Endothelial cell of umbilical vein (primary cell): ENCODE measurements at regions not wholly inside any gene's neighbourhood (a gene's known extent, or its start where the extent isn't known, plus 50 kb on each side); places are given as distances from the start of the nearest gene placed in this dataset.

Experiments
- BruUV-seq: library from RNA; stranded (reverse); fragments of 400-500 nt; replicated peaks from 2 replicates; lab custom pipeline; 2021; lab: Mats Ljungman, UMichigan
- CTCF ChIA-PET: fragments of 300-600, 350-600 bp; sonication (Branson Sonifier 250); formaldehyde crosslinking; loops from one replicate; lab custom pipeline; 2021; ENCODE audit warnings: antibody characterized with exemption, inconsistent platforms; lab: Charles Lee
- POLR2A ChIA-PET: fragments of 300-600, 350-600 bp; sonication (Branson Sonifier 250); formaldehyde crosslinking; loops from one replicate; lab custom pipeline; 2021; ENCODE audit warnings: antibody characterized with exemption, inconsistent platforms; lab: Charles Lee
- DNase-seq: peaks from one replicate; pipeline ENCODE4 v3.0.0-alpha.2; 2011; ENCODE audit warnings: low read depth, low spot score
- FAIRE-seq: peaks from 2 replicates; lab custom pipeline; 2011; peaks lifted over from hg19 to GRCh38; lab: Jason Lieb, UNC
- H2AFZ ChIP-seq: 2 replicates; pipeline ENCODE4 v1.6.0; 2012; ENCODE audit warnings: low read depth, low read length, control low read depth, inconsistent platforms
- H3K27ac ChIP-seq: 2 replicates; pipeline ENCODE4 v1.5.1; 2011; ENCODE audit warnings: low read depth, mild to moderate bottlenecking, control low read depth, low read length, moderate library complexity; ENCODE audit not compliant: insufficient read depth
- H3K27me3 ChIP-seq, 2 experiments: 2 replicates each; pipeline versions ENCODE4 v1.6.0 to v1.6.1; 2011; ENCODE audit warnings: low read length in 2 of 2, mixed read lengths in 1 of 2; ENCODE audit not compliant: control insufficient read depth in 2 of 2, insufficient read depth in 2 of 2
- H3K36me3 ChIP-seq, 2 experiments: 2 replicates in 1 of 2; 3 replicates in 1 of 2; pipeline ENCODE4 v1.5.1; 2011; ENCODE audit warnings: low read length in 2 of 2, mild to moderate bottlenecking in 1 of 2, moderate library complexity in 1 of 2; ENCODE audit not compliant: control insufficient read depth in 2 of 2, insufficient read depth in 2 of 2; ENCODE audit errors: extremely low read depth in 1 of 2
- H3K4me1 ChIP-seq: 3 replicates; pipeline ENCODE4 v1.5.1; 2011; ENCODE audit warnings: mild to moderate bottlenecking, low read length; ENCODE audit not compliant: control insufficient read depth, insufficient read depth; ENCODE audit errors: extremely low read depth
- H3K4me2 ChIP-seq: 2 replicates; pipeline ENCODE4 v1.6.1; 2011; ENCODE audit warnings: low read length, control low read depth, mixed read lengths; ENCODE audit not compliant: insufficient read depth
- H3K4me3 ChIP-seq, 3 experiments: fragments of 200-600 bp in 1 of 3; sonication (generic), shearing (Covaris generic) in 1 of 3; replicated peaks in 1 of 3; 2 replicates each; pipeline ENCODE4 v1.5.1; 2011 to 2016; ENCODE audit warnings: control low read depth in 3 of 3, low read length in 3 of 3, mild to moderate bottlenecking in 2 of 3, inconsistent platforms in 1 of 3, low read depth in 1 of 3, moderate library complexity in 1 of 3; ENCODE audit not compliant: insufficient read depth in 1 of 3
- H3K79me2 ChIP-seq: 2 replicates; pipeline ENCODE4 v1.6.0; 2012; ENCODE audit warnings: low read length, inconsistent platforms; ENCODE audit not compliant: control insufficient read depth, insufficient read depth
- H3K9ac ChIP-seq: replicated peaks from 2 replicates; pipeline ENCODE3; 2011; ENCODE audit warnings: low read length, control low read depth; ENCODE audit not compliant: insufficient read depth; ENCODE audit errors: extremely low read depth
- H3K9me1 ChIP-seq: replicated peaks from 3 replicates; pipeline ENCODE4 v1.6.0; 2011; ENCODE audit warnings: mild to moderate bottlenecking, low read length; ENCODE audit not compliant: control insufficient read depth, insufficient read depth; ENCODE audit errors: extremely low read depth
- H3K9me3 ChIP-seq: replicated peaks from 2 replicates; pipeline ENCODE4 v1.5.1; 2012; ENCODE audit warnings: low read length, inconsistent platforms; ENCODE audit not compliant: control insufficient read depth, insufficient read depth
- H4K20me1 ChIP-seq: replicated peaks from 2 replicates; pipeline ENCODE3; 2011; ENCODE audit warnings: mild to moderate bottlenecking, low read length; ENCODE audit not compliant: control insufficient read depth, insufficient read depth; ENCODE audit errors: extremely low read depth
- EZH2 ChIP-seq: IDR thresholded peaks from 2 replicates; pipeline ENCODE4 v1.6.1; 2012; ENCODE audit warnings: borderline replicate concordance, low read depth, mild to moderate bottlenecking, moderate library complexity, low read length, inconsistent platforms; ENCODE audit not compliant: severe bottlenecking
- FOS ChIP-seq: IDR thresholded peaks from 2 replicates; pipeline ENCODE4 v1.6.1; 2011; ENCODE audit warnings: mild to moderate bottlenecking, low read length, moderate library complexity, borderline replicate concordance; ENCODE audit not compliant: insufficient read depth
- GATA2 ChIP-seq: IDR thresholded peaks from 2 replicates; pipeline ENCODE4 v1.7.0; 2011; ENCODE audit warnings: low read depth, mild to moderate bottlenecking, moderate library complexity, mixed read lengths, low read length; ENCODE audit not compliant: insufficient read length, insufficient read depth
- JUN ChIP-seq: IDR thresholded peaks from 2 replicates; pipeline ENCODE4 v1.6.1; 2011; ENCODE audit warnings: borderline replicate concordance, low read depth; ENCODE audit not compliant: insufficient read length, insufficient read depth
- MYC ChIP-seq: IDR thresholded peaks from one replicate; pipeline ENCODE4 v1.6.1; 2011; ENCODE audit warnings: mild to moderate bottlenecking, low read depth, low read length
- POLR2A ChIP-seq: IDR thresholded peaks from 2 replicates; pipeline ENCODE4 v1.6.1; 2012; ENCODE audit warnings: low read depth, mild to moderate bottlenecking, control low read depth, low read length
- POLR2AphosphoS5 ChIP-seq: IDR thresholded peaks from 2 replicates; pipeline ENCODE4 v1.6.1; 2012; ENCODE audit warnings: low read depth, mild to moderate bottlenecking, control low read depth, low read length, moderate library complexity; ENCODE audit not compliant: insufficient read depth
- dilution Hi-C: fragments of 300-500 bp; cut with MboI; formaldehyde crosslinking; loops from one replicate; pipeline ENCODE4 v1.15.0; 2019; ENCODE audit warnings: low sequenced_read_pairs; ENCODE audit not compliant: extremely low pct_ligation_motif_present
- intact Hi-C: fragments of 100-400 bp; cut with micrococcal nuclease; formaldehyde crosslinking; loops from one replicate; pipeline ENCODE4 v1.10.0; 2022
- TF ChIP-seq, protein P1 (sequence below), 2 donors: IDR thresholded peaks; 1 replicate in 1 of 2; 2 replicates in 1 of 2; pipeline ENCODE4 v1.5.1; 2011; ENCODE audit warnings: low read length in 2 of 2, mild to moderate bottlenecking in 2 of 2, moderate library complexity in 2 of 2, control low read depth in 1 of 2, inconsistent platforms in 1 of 2, low read depth in 1 of 2; ENCODE audit not compliant: insufficient read depth in 1 of 2; ENCODE audit errors: extremely low read depth in 1 of 2
- TF ChIP-seq, protein P2 (sequence below): IDR thresholded peaks from 2 replicates; pipeline ENCODE4 v1.6.1; 2011; ENCODE audit not compliant: insufficient read depth, insufficient read length

DNA sequence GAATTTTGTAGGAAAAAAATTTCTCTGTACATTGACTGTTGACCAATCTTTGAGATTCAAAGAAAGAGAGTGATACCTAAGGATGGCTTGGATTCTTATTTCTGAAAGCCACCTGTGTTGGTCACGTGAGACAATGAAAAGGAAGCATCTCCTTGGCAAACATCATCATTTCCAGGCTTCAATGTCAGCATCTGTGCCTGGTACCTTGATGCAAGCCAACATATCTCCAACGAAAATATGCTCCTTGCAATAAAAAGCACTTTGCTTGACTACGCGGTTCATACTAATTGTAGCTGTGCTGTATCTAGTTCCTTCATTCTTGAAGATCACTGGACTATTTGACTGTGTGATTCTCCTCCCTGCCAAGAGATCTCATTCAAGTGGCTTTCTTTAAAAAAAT lies 503.4 kb upstream of the PSMD7 start:
- H3K4me2 ChIP-seq, result no peak overlapping the region
- no peak for FAIRE-seq
- TF ChIP-seq, protein P1, sequence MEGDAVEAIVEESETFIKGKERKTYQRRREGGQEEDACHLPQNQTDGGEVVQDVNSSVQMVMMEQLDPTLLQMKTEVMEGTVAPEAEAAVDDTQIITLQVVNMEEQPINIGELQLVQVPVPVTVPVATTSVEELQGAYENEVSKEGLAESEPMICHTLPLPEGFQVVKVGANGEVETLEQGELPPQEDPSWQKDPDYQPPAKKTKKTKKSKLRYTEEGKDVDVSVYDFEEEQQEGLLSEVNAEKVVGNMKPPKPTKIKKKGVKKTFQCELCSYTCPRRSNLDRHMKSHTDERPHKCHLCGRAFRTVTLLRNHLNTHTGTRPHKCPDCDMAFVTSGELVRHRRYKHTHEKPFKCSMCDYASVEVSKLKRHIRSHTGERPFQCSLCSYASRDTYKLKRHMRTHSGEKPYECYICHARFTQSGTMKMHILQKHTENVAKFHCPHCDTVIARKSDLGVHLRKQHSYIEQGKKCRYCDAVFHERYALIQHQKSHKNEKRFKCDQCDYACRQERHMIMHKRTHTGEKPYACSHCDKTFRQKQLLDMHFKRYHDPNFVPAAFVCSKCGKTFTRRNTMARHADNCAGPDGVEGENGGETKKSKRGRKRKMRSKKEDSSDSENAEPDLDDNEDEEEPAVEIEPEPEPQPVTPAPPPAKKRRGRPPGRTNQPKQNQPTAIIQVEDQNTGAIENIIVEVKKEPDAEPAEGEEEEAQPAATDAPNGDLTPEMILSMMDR (IDR thresholded peaks at IDR 0.05; ENCODE audit: extremely low read depth in 1 of 2, insufficient read depth in 1 of 2, low read depth in 1 of 2, low read length in 2 of 2), result no peak
- TF ChIP-seq POLR2A, result no peak
- no peak for TF ChIP-seq GATA2
- TF ChIP-seq EZH2, result no peak
- TF ChIP-seq, protein P2, sequence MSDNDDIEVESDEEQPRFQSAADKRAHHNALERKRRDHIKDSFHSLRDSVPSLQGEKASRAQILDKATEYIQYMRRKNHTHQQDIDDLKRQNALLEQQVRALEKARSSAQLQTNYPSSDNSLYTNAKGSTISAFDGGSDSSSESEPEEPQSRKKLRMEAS, result no peak
- TF ChIP-seq POLR2AphosphoS5, result no peak
- no peak for TF ChIP-seq FOS
- TF ChIP-seq MYC, result no peak
- TF ChIP-seq JUN, result no peak
- H3K36me3 ChIP-seq, result no peaks in the 10 kb centered on the region
- BruUV-seq, result no TSS peak
- no peaks in the 10 kb centered on the region for H3K4me1 ChIP-seq
- no peak for DNase-seq
- no peak overlapping the region for H2AFZ ChIP-seq
- H3K9ac ChIP-seq, result no peak overlapping the region
- dilution Hi-C loops, result no loop called here
- H3K4me3 ChIP-seq, result no peak overlapping the region
- H3K27ac ChIP-seq, result no peak overlapping the region
- no peaks in the 10 kb centered on the region for H4K20me1 ChIP-seq
- ChIA-PET POLR2A (no interaction called here), CTCF (no interaction called here)
- no peaks in the 10 kb centered on the region for H3K27me3 ChIP-seq
- no peaks in the 10 kb centered on the region for H3K9me1 ChIP-seq
- H3K9me3 ChIP-seq, result no peaks in the 10 kb centered on the region
- intact Hi-C loops, result no loop called here
- H3K79me2 ChIP-seq, result no peaks in the 10 kb centered on the region
